ENCODE measurements at regions not wholly inside any gene's neighbourhood (a gene's known extent, or its start where the extent isn't known, plus 50 kb on each side); places are given as distances from the start of the nearest gene placed in this dataset.

DNA sequence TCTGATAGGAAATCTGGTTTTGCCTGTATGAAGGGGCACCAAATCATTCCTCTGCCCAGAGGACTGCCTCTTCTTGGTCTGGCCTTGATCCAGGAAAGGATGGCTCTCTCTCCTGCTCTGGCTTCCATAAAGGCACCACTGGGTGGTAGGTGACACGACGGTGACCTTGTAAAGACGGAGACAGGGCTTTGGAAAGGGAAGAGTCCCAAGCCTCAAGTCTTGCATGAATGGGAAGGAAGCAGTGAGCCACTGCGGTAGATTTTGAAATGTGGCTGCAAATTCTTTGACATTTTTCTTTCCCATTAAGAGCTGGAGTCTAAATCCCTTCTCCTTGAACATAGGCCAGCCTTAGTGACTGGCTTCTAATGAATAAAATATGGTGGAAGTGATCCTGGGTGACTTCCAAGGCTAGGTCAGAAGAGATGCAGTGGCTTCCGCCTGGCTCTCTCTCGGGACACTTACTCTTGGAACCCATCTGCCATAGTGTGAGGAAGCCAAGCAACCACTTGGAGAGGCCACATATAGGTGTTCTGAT lies 347.4 kb downstream of the BCOR start:
- no peak overlapping the region for H3K4me3 ChIP-seq (ENCODE audit: low read length)
- H3K27me3 ChIP-seq (ENCODE audit: control insufficient read depth, low read length) = no peaks in the 10 kb centered on the region
- no peaks in the 10 kb centered on the region for H3K4me1 ChIP-seq (ENCODE audit: control insufficient read depth, low read length)
- H3K9me2 ChIP-seq (replicated peaks; ENCODE audit: control insufficient read depth, low read length) = no peaks in the 10 kb centered on the region
- H4K20me1 ChIP-seq (ENCODE audit: control insufficient read depth, insufficient read depth, low read depth, low read length) = no peaks in the 10 kb centered on the region
- no peaks in the 10 kb centered on the region for H3F3A ChIP-seq (ENCODE audit: control insufficient read depth, insufficient read depth)
- no peaks in the 10 kb centered on the region for H3K9me3 ChIP-seq (ENCODE audit: control insufficient read depth, insufficient read depth, low read length)
- H3K36me3 ChIP-seq (ENCODE audit: control insufficient read depth, low read length) = no peaks in the 10 kb centered on the region
- H3K79me2 ChIP-seq (ENCODE audit: control insufficient read depth, low read length) = no peaks in the 10 kb centered on the region
- H3K27ac ChIP-seq (ENCODE audit: low read depth, low read length) = no peak overlapping the region
- TF ChIP-seq, protein P1, sequence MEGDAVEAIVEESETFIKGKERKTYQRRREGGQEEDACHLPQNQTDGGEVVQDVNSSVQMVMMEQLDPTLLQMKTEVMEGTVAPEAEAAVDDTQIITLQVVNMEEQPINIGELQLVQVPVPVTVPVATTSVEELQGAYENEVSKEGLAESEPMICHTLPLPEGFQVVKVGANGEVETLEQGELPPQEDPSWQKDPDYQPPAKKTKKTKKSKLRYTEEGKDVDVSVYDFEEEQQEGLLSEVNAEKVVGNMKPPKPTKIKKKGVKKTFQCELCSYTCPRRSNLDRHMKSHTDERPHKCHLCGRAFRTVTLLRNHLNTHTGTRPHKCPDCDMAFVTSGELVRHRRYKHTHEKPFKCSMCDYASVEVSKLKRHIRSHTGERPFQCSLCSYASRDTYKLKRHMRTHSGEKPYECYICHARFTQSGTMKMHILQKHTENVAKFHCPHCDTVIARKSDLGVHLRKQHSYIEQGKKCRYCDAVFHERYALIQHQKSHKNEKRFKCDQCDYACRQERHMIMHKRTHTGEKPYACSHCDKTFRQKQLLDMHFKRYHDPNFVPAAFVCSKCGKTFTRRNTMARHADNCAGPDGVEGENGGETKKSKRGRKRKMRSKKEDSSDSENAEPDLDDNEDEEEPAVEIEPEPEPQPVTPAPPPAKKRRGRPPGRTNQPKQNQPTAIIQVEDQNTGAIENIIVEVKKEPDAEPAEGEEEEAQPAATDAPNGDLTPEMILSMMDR (IDR thresholded peaks at IDR 0.05; ENCODE audit: low read depth, low read length, poor library complexity, severe bottlenecking) = no peak
- no peak for TF ChIP-seq EZH2phosphoT487 (IDR thresholded peaks at IDR 0.05; ENCODE audit: borderline replicate concordance, low read length)
- no peak overlapping the region for H3K4me2 ChIP-seq (ENCODE audit: low read length)

DNA sequence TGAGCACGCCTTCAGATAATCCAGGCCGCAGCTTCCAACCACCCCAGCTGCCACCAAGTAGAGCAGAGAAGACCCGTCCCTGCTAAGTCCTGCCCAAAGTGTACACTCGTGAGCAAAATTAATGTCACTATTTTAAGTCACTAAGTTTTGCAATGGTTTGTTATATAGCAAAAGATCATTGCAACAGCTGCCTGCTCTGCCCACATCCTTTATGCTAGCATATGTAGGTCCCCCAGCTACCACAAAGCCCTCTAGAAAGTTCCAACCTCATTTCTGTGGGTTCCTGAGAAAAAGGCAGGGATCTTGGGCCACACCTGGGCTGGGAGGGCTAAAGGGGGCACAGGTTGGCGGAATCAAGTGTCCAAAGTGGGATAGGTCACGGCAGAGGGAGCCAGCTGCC lies 346.9 kb downstream of the BCOR start:
- Histone ChIP-seq H3K27ac (ENCODE audit: low read depth, low read length) (no peak overlapping the region), H3K36me3 (ENCODE audit: control insufficient read depth, low read length) (no peaks in the 10 kb centered on the region), H3K4me3 (ENCODE audit: low read length) (no peak overlapping the region), H3K9me3 (ENCODE audit: control insufficient read depth, insufficient read depth, low read length) (no peaks in the 10 kb centered on the region), H3K4me2 (ENCODE audit: low read length) (no peak overlapping the region), H3F3A (ENCODE audit: control insufficient read depth, insufficient read depth) (no peaks in the 10 kb centered on the region), H4K20me1 (ENCODE audit: control insufficient read depth, insufficient read depth, low read depth, low read length) (no peaks in the 10 kb centered on the region), H3K27me3 (ENCODE audit: control insufficient read depth, low read length) (no peaks in the 10 kb centered on the region), H3K4me1 (ENCODE audit: control insufficient read depth, low read length) (no peaks in the 10 kb centered on the region), H3K79me2 (ENCODE audit: control insufficient read depth, low read length) (no peaks in the 10 kb centered on the region), H3K9me2 (replicated peaks; ENCODE audit: control insufficient read depth, low read length) (no peaks in the 10 kb centered on the region)
- no peak for TF ChIP-seq EZH2phosphoT487 (IDR thresholded peaks at IDR 0.05; ENCODE audit: borderline replicate concordance, low read length)
- TF ChIP-seq, protein P1 (IDR thresholded peaks at IDR 0.05; ENCODE audit: low read depth, low read length, poor library complexity, severe bottlenecking) = no peak

DNA sequence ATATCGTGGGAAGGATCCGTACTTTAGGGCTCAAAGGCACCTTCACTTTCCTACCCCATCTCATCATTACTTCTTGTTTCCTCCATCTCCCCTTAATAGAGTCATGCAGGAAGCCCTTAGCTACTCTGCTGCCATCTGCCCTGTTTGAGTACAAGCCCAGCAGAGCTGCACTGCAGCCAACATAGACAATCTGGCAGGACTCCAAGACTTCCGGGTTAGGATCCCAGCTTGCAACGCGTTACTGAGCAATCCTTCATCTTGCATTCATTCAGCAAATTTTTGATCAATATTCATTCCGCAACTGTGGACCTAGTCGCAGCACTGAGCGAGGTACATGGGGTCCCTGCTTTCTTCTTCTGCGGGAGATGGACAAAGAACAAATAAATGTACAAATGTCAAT lies 344.9 kb downstream of the BCOR start:
- Histone ChIP-seq H3K9me3 (ENCODE audit: control insufficient read depth, insufficient read depth, low read length) (no peaks in the 10 kb centered on the region), H3K4me1 (ENCODE audit: control insufficient read depth, low read length) (no peaks in the 10 kb centered on the region), H3K27ac (ENCODE audit: low read depth, low read length) (no peak overlapping the region), H4K20me1 (ENCODE audit: control insufficient read depth, insufficient read depth, low read depth, low read length) (no peaks in the 10 kb centered on the region), H3K79me2 (ENCODE audit: control insufficient read depth, low read length) (no peaks in the 10 kb centered on the region), H3K27me3 (ENCODE audit: control insufficient read depth, low read length) (no peaks in the 10 kb centered on the region), H3F3A (ENCODE audit: control insufficient read depth, insufficient read depth) (no peaks in the 10 kb centered on the region), H3K4me2 (ENCODE audit: low read length) (no peak overlapping the region), H3K9me2 (replicated peaks; ENCODE audit: control insufficient read depth, low read length) (no peaks in the 10 kb centered on the region), H3K36me3 (ENCODE audit: control insufficient read depth, low read length) (no peaks in the 10 kb centered on the region), H3K4me3 (ENCODE audit: low read length) (no peak overlapping the region)
- TF ChIP-seq EZH2phosphoT487 (IDR thresholded peaks at IDR 0.05; ENCODE audit: borderline replicate concordance, low read length) = no peak
- TF ChIP-seq, protein P1 (IDR thresholded peaks at IDR 0.05; ENCODE audit: low read depth, low read length, poor library complexity, severe bottlenecking) = no peak

Measured in DOHH2 (cell line).